ENCODE measurements at regions not wholly inside any gene's neighbourhood (a gene's known extent, or its start where the extent isn't known, plus 50 kb on each side); places are given as distances from the start of the nearest gene placed in this dataset.

DNA sequence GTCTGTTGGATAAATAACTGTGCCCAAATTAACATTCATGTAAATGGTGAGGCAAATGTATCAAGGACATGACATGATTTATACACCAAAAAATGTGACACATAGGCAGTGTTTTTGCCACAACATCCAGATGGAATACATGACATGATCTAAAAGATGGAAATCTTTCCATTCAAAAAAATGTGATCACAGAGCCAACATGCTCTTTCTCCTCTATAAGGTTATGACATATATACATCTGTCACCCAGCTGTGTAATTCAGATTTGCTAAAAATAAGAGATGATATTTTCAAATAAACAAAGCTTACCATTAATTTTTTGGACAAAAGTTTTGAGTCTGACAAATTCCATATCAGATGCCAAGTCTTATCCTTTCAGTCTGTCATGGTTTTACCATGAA lies 95.5 kb upstream of the COL3A1 start:
- H3K27ac ChIP-seq, result no peak overlapping the region
- intact Hi-C loops (cut with DNase I), result no loop called here
- H3K4me3 ChIP-seq, result no peak overlapping the region
- H3K4me1 ChIP-seq (replicated peaks), result no peaks in the 10 kb centered on the region
- H3K27me3 ChIP-seq (replicated peaks; ENCODE audit: insufficient read depth), result no peaks in the 10 kb centered on the region
- no peaks in the 10 kb centered on the region for H3K9me3 ChIP-seq
- H3K36me3 ChIP-seq, result no peaks in the 10 kb centered on the region
- no peak for DNase-seq (ENCODE audit: low spot score)
- TF ChIP-seq POLR2A (IDR thresholded peaks at IDR 0.05), result no peak
- no peak for TF ChIP-seq CTCF (IDR thresholded peaks at IDR 0.05)
- no peak for TF ChIP-seq POLR2AphosphoS5 (IDR thresholded peaks at IDR 0.05)

DNA sequence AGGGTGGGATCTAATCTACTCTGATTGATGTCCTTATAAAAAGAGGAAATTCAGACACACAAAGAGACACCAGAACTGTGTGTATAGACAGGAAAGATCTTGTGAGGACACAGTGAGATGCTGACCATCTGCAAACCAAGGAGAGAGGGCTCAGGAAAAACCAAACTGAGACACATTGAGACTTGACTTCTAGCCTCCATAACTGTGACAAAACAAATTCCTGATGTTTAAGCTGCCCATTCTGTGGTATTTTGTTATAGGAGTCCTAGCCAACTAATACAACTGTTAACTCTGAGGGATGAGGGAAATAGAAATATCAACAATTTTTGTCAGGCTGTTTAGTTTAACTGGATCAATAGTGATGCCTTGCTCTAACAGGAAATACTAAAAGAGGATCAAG lies 93.4 kb upstream of the COL3A1 start:
- intact Hi-C loops (cut with DNase I), result no loop called here
- no peaks in the 10 kb centered on the region for H3K27me3 ChIP-seq (replicated peaks; ENCODE audit: insufficient read depth)
- DNase-seq (ENCODE audit: low spot score), result no peak
- no peaks in the 10 kb centered on the region for H3K36me3 ChIP-seq
- no peaks in the 10 kb centered on the region for H3K4me1 ChIP-seq (replicated peaks)
- no peak overlapping the region for H3K4me3 ChIP-seq
- TF ChIP-seq CTCF (IDR thresholded peaks at IDR 0.05) (no peak), POLR2AphosphoS5 (IDR thresholded peaks at IDR 0.05) (no peak), POLR2A (IDR thresholded peaks at IDR 0.05) (no peak)
- no peak overlapping the region for H3K27ac ChIP-seq
- H3K9me3 ChIP-seq, result no peaks in the 10 kb centered on the region

DNA sequence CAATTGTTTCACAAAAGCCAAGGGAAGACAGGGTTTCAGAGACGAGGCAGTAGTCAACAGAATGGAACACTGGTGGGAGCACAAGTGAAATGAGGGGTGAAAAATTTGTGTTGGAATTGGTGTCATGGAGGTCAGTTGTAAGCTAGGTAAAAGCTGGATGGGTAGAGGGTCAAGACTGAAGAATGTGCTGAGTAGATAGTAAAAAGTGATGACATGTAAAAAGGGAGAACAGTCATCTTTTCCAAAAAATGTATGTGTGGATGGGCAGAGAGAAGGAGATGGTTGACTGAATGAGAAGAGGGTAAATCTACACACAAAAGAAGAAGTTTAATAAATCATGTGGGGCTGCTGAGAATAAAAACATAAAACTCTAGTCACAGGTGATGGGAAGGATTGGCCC lies 92.7 kb upstream of the COL3A1 start:
- TF ChIP-seq POLR2A (IDR thresholded peaks at IDR 0.05) (no peak), POLR2AphosphoS5 (IDR thresholded peaks at IDR 0.05) (no peak), CTCF (IDR thresholded peaks at IDR 0.05) (no peak)
- Histone ChIP-seq H3K27me3 (replicated peaks; ENCODE audit: insufficient read depth) (no peaks in the 10 kb centered on the region), H3K36me3 (no peaks in the 10 kb centered on the region), H3K4me3 (no peak overlapping the region), H3K27ac (no peak overlapping the region), H3K9me3 (no peaks in the 10 kb centered on the region), H3K4me1 (replicated peaks) (no peaks in the 10 kb centered on the region)
- 87% methylated on average over 1 of the region's 1 CpG for WGBS
- DNase-seq (ENCODE audit: low spot score), result no peak
- intact Hi-C loops (cut with DNase I), result no loop called here

DNA sequence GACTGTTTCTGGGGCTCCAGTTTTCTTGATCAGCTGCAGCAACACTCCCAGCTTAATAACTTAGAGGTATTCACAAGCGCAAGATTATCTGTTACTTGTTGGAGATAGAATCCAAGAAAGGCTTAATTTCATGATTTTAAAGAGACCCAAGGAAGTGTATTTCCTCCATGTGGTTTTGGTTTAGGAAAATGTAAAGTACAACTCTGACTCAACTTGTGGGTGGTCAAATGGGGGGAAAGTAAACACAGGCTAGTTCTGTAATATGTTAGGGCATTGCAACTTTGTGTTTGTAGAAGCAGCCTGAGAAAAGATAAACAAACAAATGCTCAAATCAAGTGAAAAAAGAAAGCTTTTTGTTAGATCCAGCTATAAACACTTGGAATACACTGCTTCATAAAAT lies 90.1 kb upstream of the COL3A1 start:
- intact Hi-C loops (cut with DNase I), result no loop called here
- Histone ChIP-seq H3K27ac (no peak overlapping the region), H3K27me3 (replicated peaks; ENCODE audit: insufficient read depth) (no peaks in the 10 kb centered on the region), H3K36me3 (no peaks in the 10 kb centered on the region), H3K9me3 (no peaks in the 10 kb centered on the region), H3K4me3 (no peak overlapping the region), H3K4me1 (replicated peaks) (no peaks in the 10 kb centered on the region)
- WGBS, result 61% methylated on average over 1 of the region's 1 CpG
- TF ChIP-seq CTCF (IDR thresholded peaks at IDR 0.05) (no peak), POLR2A (IDR thresholded peaks at IDR 0.05) (no peak), POLR2AphosphoS5 (IDR thresholded peaks at IDR 0.05) (no peak)
- DNase-seq (ENCODE audit: low spot score), result no peak

GRCh38 chr2:188884517-188884916 lies 89.7 kb upstream of the COL3A1 start:
- Histone ChIP-seq H3K4me3 (no peak overlapping the region), H3K4me1 (replicated peaks) (no peaks in the 10 kb centered on the region), H3K36me3 (no peaks in the 10 kb centered on the region), H3K27ac (no peak overlapping the region), H3K9me3 (no peaks in the 10 kb centered on the region), H3K27me3 (replicated peaks; ENCODE audit: insufficient read depth) (no peaks in the 10 kb centered on the region)
- intact Hi-C loops (cut with DNase I), result no loop called here
- no peak for TF ChIP-seq CTCF (IDR thresholded peaks at IDR 0.05)
- no peak for TF ChIP-seq POLR2AphosphoS5 (IDR thresholded peaks at IDR 0.05)
- TF ChIP-seq POLR2A (IDR thresholded peaks at IDR 0.05), result no peak
- WGBS, result 74% methylated on average over 3 of the region's 3 CpGs
- no peak for DNase-seq (ENCODE audit: low spot score)

Data from prostate gland (tissue), 2 donors.